GM21515 (cell line): ENCODE measurements at regions not wholly inside any gene's neighbourhood (a gene's known extent, or its start where the extent isn't known, plus 50 kb on each side); places are given as distances from the start of the nearest gene placed in this dataset.

Experiments used
- ATAC-seq: cut with Tn5 transposase; IDR thresholded peaks from one replicate; pipeline ENCODE4 v1.9.1; 2021; ENCODE audit not compliant: unreplicated experiment

- no peak for ATAC-seq
These were observed 186.0 kb upstream of the MKI67 start for GRCh38 chr10:128312250-128312649.

GRCh38 chr10:128314686-128315085, 188.5 kb upstream of the MKI67 start:
- no peak for ATAC-seq

GRCh38 chr10:128316121-128316726, 190.0 kb upstream of the MKI67 start:
- no peak for ATAC-seq

- no peak for ATAC-seq
These were observed 190.7 kb upstream of the MKI67 start for GRCh38 chr10:128316925-128317324.

- no peak for ATAC-seq
These were observed 192.1 kb upstream of the MKI67 start for GRCh38 chr10:128318366-128318765.

- no peak for ATAC-seq
These were observed 192.7 kb upstream of the MKI67 start for GRCh38 chr10:128318913-128319312.

- ATAC-seq = no peak
These were observed 195.9 kb upstream of the MKI67 start for GRCh38 chr10:128322106-128322505.

GRCh38 chr10:128322950-128323349, 196.7 kb upstream of the MKI67 start:
- no peak for ATAC-seq

GRCh38 chr10:128324058-128324827, 198.0 kb upstream of the MKI67 start:
- no peak for ATAC-seq

- no peak for ATAC-seq
These were observed 199.6 kb upstream of the MKI67 start for GRCh38 chr10:128325788-128326187.

GRCh38 chr10:128326251-128326650, 200.0 kb upstream of the MKI67 start:
- no peak for ATAC-seq

GRCh38 chr10:128326851-128327250, 200.6 kb upstream of the MKI67 start:
- no peak for ATAC-seq

- ATAC-seq = no peak
These were observed 210.2 kb upstream of the MKI67 start for GRCh38 chr10:128336401-128336800.

GRCh38 chr10:128337860-128338378, 211.7 kb upstream of the MKI67 start:
- no peak for ATAC-seq

- ATAC-seq = no peak
These were observed 212.7 kb upstream of the MKI67 start for GRCh38 chr10:128338951-128339350.

- no peak for ATAC-seq
These were observed 213.5 kb upstream of the MKI67 start for GRCh38 chr10:128339753-128340152.

GRCh38 chr10:128345353-128345752, 219.1 kb upstream of the MKI67 start:
- no peak for ATAC-seq

GRCh38 chr10:128360783-128361182, 234.6 kb upstream of the MKI67 start:
- no peak for ATAC-seq

GRCh38 chr10:128361487-128361886, 235.3 kb upstream of the MKI67 start:
- ATAC-seq = no peak

- ATAC-seq = no peak
These were observed 236.3 kb upstream of the MKI67 start for GRCh38 chr10:128362514-128362913.

- no peak for ATAC-seq
These were observed 238.4 kb upstream of the MKI67 start for GRCh38 chr10:128364631-128365030.

- ATAC-seq = no peak
These were observed 239.0 kb upstream of the MKI67 start for GRCh38 chr10:128365156-128365725.
